Neural cell (in vitro differentiated cells): ENCODE measurements at regions not wholly inside any gene's neighbourhood (a gene's known extent, or its start where the extent isn't known, plus 50 kb on each side); places are given as distances from the start of the nearest gene placed in this dataset.

Source experiments
- H2AFZ ChIP-seq: fragments of 200-600, 300-800 bp; sonication (generic), shearing (Covaris generic); 2 replicates; pipeline ENCODE4 v1.6.0; 2014; ENCODE audit warnings: low read depth, mild to moderate bottlenecking, antibody characterized with exemption, low read length, moderate library complexity
- H3F3A ChIP-seq: fragments of 200-600 bp; shearing (Covaris generic); 2 replicates; pipeline ENCODE4 v1.6.1; 2016; ENCODE audit warnings: mild to moderate bottlenecking, moderate library complexity, mixed read lengths, antibody characterized with exemption, low read length; ENCODE audit not compliant: insufficient read depth, poor library complexity, severe bottlenecking
- H3K27ac ChIP-seq: fragments of 200-600, 300-800 bp; sonication (generic), shearing (Covaris generic); 2 replicates; pipeline ENCODE4 v1.5.1; 2014; ENCODE audit warnings: mild to moderate bottlenecking, low read length, moderate library complexity
- H3K27me3 ChIP-seq: fragments of 300-800, 200-600 bp; sonication (generic), shearing (Covaris generic); 2 replicates; pipeline ENCODE4 v1.6.0; 2014; ENCODE audit warnings: mild to moderate bottlenecking, low read depth, low read length, moderate library complexity; ENCODE audit not compliant: insufficient read depth
- H3K36me3 ChIP-seq: fragments of 300-800, 200-600 bp; sonication (generic), shearing (Covaris generic); 2 replicates; pipeline ENCODE4 v1.5.1; 2014; ENCODE audit warnings: mild to moderate bottlenecking, antibody characterized with exemption, low read length, moderate library complexity; ENCODE audit not compliant: insufficient read depth
- H3K4me2 ChIP-seq: fragments of 300-800, 200-600 bp; sonication (generic), shearing (Covaris generic); 2 replicates; pipeline ENCODE4 v1.6.0; 2014; ENCODE audit warnings: mild to moderate bottlenecking, low read length
- H3K4me3 ChIP-seq: fragments of 300-800, 200-600 bp; sonication (generic), shearing (Covaris generic); 2 replicates; pipeline ENCODE4 v1.5.1; 2014; ENCODE audit warnings: mild to moderate bottlenecking, low read length, moderate library complexity
- H3K79me2 ChIP-seq: fragments of 200-600 bp; shearing (Covaris generic); replicated peaks from 2 replicates; pipeline ENCODE4 v1.6.0; 2014; ENCODE audit warnings: mild to moderate bottlenecking, low read length, moderate library complexity; ENCODE audit not compliant: insufficient read depth
- H3K9ac ChIP-seq: fragments of 300-800, 200-600 bp; sonication (generic), shearing (Covaris generic); 2 replicates; pipeline ENCODE4 v1.6.1; 2016; ENCODE audit warnings: mild to moderate bottlenecking, low read length, mixed read lengths
- H3K9me2 ChIP-seq: fragments of 200-600 bp; shearing (Covaris generic); 2 replicates; pipeline ENCODE4 v1.6.1; 2016; ENCODE audit warnings: mild to moderate bottlenecking, low read length, mixed read lengths; ENCODE audit not compliant: insufficient read depth
- H3K9me3 ChIP-seq: fragments of 200-600, 300-800 bp; sonication (generic), shearing (Covaris generic); 2 replicates; pipeline ENCODE4 v1.6.1; 2016; ENCODE audit warnings: mild to moderate bottlenecking, mixed run types, low read length, moderate library complexity, mixed read lengths
- H4K20me1 ChIP-seq: fragments of 200-600 bp; shearing (Covaris generic); 2 replicates; pipeline ENCODE4 v1.6.1; 2016; ENCODE audit warnings: mild to moderate bottlenecking, mixed run types; ENCODE audit not compliant: insufficient read depth
- EP300 ChIP-seq: fragments of 450-650 bp; conservative IDR thresholded peaks from 2 replicates; pipeline ENCODE4 v1.6.1; 2014; ENCODE audit warnings: antibody characterized with exemption, mild to moderate bottlenecking, moderate library complexity; ENCODE audit not compliant: poor library complexity, severe bottlenecking
- EZH2 ChIP-seq: fragments of 200-600, 300-800 bp; shearing (Covaris generic), sonication (generic); IDR thresholded peaks from 2 replicates; pipeline ENCODE4 v1.6.1; 2014; ENCODE audit warnings: antibody characterized with exemption, low read length, borderline replicate concordance, mild to moderate bottlenecking; ENCODE audit not compliant: insufficient read depth, poor library complexity, severe bottlenecking
- MXI1 ChIP-seq: fragments of 450-650 bp; conservative IDR thresholded peaks from 2 replicates; pipeline ENCODE4 v1.6.1; 2014; ENCODE audit warnings: antibody characterized with exemption, mild to moderate bottlenecking; ENCODE audit not compliant: poor library complexity, severe bottlenecking
- POLR2AphosphoS5 ChIP-seq: IDR thresholded peaks from 2 replicates; pipeline ENCODE4 v1.6.1; 2012
- RAD21 ChIP-seq: fragments of 450-650 bp; conservative IDR thresholded peaks from 2 replicates; pipeline ENCODE4 v1.6.1; 2014; ENCODE audit warnings: antibody characterized with exemption, mild to moderate bottlenecking, moderate library complexity
- SMC3 ChIP-seq: fragments of 450-650 bp; conservative IDR thresholded peaks from 2 replicates; pipeline ENCODE4 v1.6.1; 2014; ENCODE audit warnings: antibody characterized with exemption, mild to moderate bottlenecking, moderate library complexity; ENCODE audit not compliant: poor library complexity
- TAF1 ChIP-seq: IDR thresholded peaks from 2 replicates; pipeline ENCODE4 v1.6.1; 2012; ENCODE audit warnings: low read depth
- TF ChIP-seq, protein P1 (sequence below): IDR thresholded peaks from 2 replicates; pipeline ENCODE4 v1.6.1; 2012; ENCODE audit warnings: borderline replicate concordance
- TF ChIP-seq, protein P2 (sequence below): fragments of 450-650 bp; IDR thresholded peaks from 2 replicates; pipeline ENCODE4 v1.5.1; 2014; ENCODE audit warnings: antibody characterized with exemption, mild to moderate bottlenecking, moderate library complexity; ENCODE audit not compliant: poor library complexity, severe bottlenecking

DNA sequence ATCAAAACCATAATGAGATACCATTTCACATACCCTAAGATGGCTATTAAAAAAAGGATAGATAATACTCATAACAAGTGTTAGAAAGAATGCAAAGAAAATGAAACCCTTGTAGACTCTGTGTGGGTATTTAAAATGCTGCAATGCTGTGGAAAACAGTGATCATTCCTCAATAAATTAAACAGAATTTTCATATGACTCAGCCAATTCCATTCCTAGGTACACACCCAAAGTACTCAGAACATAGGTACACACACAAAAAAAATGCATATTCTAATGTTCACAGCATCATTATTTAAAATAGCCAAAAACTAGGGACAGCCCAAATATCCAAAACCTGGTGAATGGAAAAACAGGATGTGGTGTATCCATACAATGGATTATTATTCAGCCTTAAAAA lies 502.3 kb downstream of the KCNJ3 start:
- no peak overlapping the region for H3K9ac ChIP-seq
- TF ChIP-seq EP300 (no peak), POLR2AphosphoS5 (no peak), SMC3 (no peak), EZH2 (no peak), TAF1 (no peak), MXI1 (no peak), RAD21 (no peak)
- TF ChIP-seq, protein P1, sequence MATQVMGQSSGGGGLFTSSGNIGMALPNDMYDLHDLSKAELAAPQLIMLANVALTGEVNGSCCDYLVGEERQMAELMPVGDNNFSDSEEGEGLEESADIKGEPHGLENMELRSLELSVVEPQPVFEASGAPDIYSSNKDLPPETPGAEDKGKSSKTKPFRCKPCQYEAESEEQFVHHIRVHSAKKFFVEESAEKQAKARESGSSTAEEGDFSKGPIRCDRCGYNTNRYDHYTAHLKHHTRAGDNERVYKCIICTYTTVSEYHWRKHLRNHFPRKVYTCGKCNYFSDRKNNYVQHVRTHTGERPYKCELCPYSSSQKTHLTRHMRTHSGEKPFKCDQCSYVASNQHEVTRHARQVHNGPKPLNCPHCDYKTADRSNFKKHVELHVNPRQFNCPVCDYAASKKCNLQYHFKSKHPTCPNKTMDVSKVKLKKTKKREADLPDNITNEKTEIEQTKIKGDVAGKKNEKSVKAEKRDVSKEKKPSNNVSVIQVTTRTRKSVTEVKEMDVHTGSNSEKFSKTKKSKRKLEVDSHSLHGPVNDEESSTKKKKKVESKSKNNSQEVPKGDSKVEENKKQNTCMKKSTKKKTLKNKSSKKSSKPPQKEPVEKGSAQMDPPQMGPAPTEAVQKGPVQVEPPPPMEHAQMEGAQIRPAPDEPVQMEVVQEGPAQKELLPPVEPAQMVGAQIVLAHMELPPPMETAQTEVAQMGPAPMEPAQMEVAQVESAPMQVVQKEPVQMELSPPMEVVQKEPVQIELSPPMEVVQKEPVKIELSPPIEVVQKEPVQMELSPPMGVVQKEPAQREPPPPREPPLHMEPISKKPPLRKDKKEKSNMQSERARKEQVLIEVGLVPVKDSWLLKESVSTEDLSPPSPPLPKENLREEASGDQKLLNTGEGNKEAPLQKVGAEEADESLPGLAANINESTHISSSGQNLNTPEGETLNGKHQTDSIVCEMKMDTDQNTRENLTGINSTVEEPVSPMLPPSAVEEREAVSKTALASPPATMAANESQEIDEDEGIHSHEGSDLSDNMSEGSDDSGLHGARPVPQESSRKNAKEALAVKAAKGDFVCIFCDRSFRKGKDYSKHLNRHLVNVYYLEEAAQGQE, result no peak
- TF ChIP-seq, protein P2, sequence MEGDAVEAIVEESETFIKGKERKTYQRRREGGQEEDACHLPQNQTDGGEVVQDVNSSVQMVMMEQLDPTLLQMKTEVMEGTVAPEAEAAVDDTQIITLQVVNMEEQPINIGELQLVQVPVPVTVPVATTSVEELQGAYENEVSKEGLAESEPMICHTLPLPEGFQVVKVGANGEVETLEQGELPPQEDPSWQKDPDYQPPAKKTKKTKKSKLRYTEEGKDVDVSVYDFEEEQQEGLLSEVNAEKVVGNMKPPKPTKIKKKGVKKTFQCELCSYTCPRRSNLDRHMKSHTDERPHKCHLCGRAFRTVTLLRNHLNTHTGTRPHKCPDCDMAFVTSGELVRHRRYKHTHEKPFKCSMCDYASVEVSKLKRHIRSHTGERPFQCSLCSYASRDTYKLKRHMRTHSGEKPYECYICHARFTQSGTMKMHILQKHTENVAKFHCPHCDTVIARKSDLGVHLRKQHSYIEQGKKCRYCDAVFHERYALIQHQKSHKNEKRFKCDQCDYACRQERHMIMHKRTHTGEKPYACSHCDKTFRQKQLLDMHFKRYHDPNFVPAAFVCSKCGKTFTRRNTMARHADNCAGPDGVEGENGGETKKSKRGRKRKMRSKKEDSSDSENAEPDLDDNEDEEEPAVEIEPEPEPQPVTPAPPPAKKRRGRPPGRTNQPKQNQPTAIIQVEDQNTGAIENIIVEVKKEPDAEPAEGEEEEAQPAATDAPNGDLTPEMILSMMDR, result no peak
- H3K4me3 ChIP-seq, result no peak overlapping the region
- H3K27me3 ChIP-seq, result no peaks in the 10 kb centered on the region
- no peak overlapping the region for H3K27ac ChIP-seq
- H3K79me2 ChIP-seq, result no peaks in the 10 kb centered on the region
- H3F3A ChIP-seq, result no peaks in the 10 kb centered on the region
- H3K4me2 ChIP-seq, result no peak overlapping the region
- no peaks in the 10 kb centered on the region for H4K20me1 ChIP-seq
- no peak overlapping the region for H2AFZ ChIP-seq
- no peaks in the 10 kb centered on the region for H3K9me2 ChIP-seq
- no peaks in the 10 kb centered on the region for H3K36me3 ChIP-seq
- no peaks in the 10 kb centered on the region for H3K9me3 ChIP-seq

DNA sequence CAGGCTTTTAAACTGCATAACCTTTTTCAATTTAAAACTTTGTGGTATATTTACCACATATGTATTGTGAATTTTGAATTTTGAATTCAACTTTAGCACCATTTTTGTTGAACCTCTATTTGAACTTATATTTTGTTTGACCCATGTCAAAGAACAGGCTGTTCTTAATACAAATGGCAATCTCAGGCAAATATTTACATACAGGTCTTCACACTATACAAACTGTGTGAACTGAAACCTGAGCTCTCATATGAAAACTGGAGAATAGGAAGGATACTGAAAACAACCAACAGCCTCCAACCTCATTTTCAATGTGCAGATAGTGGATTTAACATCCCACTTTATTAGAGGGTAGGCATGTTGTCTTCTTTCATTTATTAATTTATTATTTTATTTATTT lies 491.8 kb downstream of the KCNJ3 start:
- Histone ChIP-seq H4K20me1 (no peaks in the 10 kb centered on the region), H3F3A (no peaks in the 10 kb centered on the region), H3K9ac (no peak overlapping the region), H2AFZ (no peak overlapping the region), H3K4me3 (no peak overlapping the region), H3K9me2 (no peaks in the 10 kb centered on the region), H3K36me3 (no peaks in the 10 kb centered on the region), H3K4me2 (no peak overlapping the region), H3K9me3 (no peaks in the 10 kb centered on the region), H3K79me2 (no peaks in the 10 kb centered on the region), H3K27ac (no peak overlapping the region), H3K27me3 (no peaks in the 10 kb centered on the region)
- TF ChIP-seq EP300, result no peak

DNA sequence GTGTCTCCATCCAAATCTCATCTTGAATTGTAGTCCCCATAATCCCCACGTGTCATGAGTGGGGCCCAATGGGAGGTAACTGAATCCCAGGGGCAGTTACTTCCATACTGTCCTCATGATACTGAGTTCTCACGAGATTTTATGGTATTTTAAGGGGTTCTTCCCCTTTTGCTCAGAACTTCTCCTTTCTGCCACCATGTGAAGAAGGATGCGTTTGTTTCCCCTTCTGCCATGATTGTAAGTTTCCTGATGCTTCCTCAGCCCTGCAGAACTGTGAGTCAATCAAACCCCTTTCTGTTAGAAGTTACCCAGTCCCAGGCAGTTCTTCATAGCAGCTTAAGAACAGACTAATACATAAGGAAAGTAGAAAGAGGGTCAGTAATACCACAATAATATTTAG lies 480.4 kb downstream of the KCNJ3 start:
- Histone ChIP-seq H3K9ac (no peak overlapping the region), H3K79me2 (no peaks in the 10 kb centered on the region), H3F3A (no peaks in the 10 kb centered on the region), H3K27ac (no peak overlapping the region), H3K36me3 (no peaks in the 10 kb centered on the region), H3K27me3 (no peaks in the 10 kb centered on the region), H2AFZ (no peak overlapping the region), H3K4me3 (no peak overlapping the region), H4K20me1 (no peaks in the 10 kb centered on the region), H3K4me2 (no peak overlapping the region), H3K9me2 (no peaks in the 10 kb centered on the region), H3K9me3 (no peaks in the 10 kb centered on the region)
- no peak for TF ChIP-seq RAD21
- TF ChIP-seq, protein P1, result no peak
- TF ChIP-seq POLR2AphosphoS5, result no peak
